A673 (cell line): ENCODE measurements at regions not wholly inside any gene's neighbourhood (a gene's known extent, or its start where the extent isn't known, plus 50 kb on each side); places are given as distances from the start of the nearest gene placed in this dataset.

Experiments
- BruUV-seq: library from RNA; stranded (reverse); fragments of 400-500 nt; replicated peaks from 2 replicates; lab custom pipeline; 2021; lab: Mats Ljungman, UMichigan
- CTCF ChIA-PET: fragments of 300-600 bp; sonication (Branson Sonifier 250); formaldehyde crosslinking; loops from one replicate; lab custom pipeline; 2022; ENCODE audit warnings: antibody characterized with exemption; lab: Charles Lee
- POLR2A ChIA-PET: fragments of 300-600 bp; sonication (Branson Sonifier 250); formaldehyde crosslinking; loops from one replicate; lab custom pipeline; 2022; ENCODE audit warnings: antibody characterized with exemption; ENCODE audit not compliant: low non-redundant PET; lab: Charles Lee
- DNase-seq: peaks from one replicate; pipeline ENCODE4 v3.0.0-alpha.2; 2015; ENCODE audit warnings: low spot score
- H3K27ac ChIP-seq: fragments of 200-600 bp; sonication (generic); 2 replicates; pipeline ENCODE4 v1.5.1; 2016; ENCODE audit warnings: mixed run types, low read depth, mild to moderate bottlenecking, mixed read lengths, antibody characterized with exemption, low read length; ENCODE audit not compliant: poor library complexity, severe bottlenecking
- H3K27me3 ChIP-seq: fragments of 200-600 bp; sonication (generic); replicated peaks from 2 replicates; pipeline ENCODE4 v1.6.1; 2017; ENCODE audit warnings: mixed run types, low read depth, mild to moderate bottlenecking, mixed read lengths, antibody characterized with exemption, low read length; ENCODE audit not compliant: insufficient read depth, poor library complexity
- H3K36me3 ChIP-seq: fragments of 200-600 bp; sonication (generic); 2 replicates; pipeline ENCODE4 v1.6.1; 2016; ENCODE audit warnings: mixed run types, mild to moderate bottlenecking, mixed read lengths, antibody characterized with exemption, low read length; ENCODE audit not compliant: insufficient read depth, poor library complexity, severe bottlenecking
- H3K4me1 ChIP-seq: fragments of 200-600 bp; sonication (generic); 2 replicates; pipeline ENCODE4 v1.6.1; 2017; ENCODE audit warnings: mixed run types, mild to moderate bottlenecking, mixed read lengths, antibody characterized with exemption, low read length; ENCODE audit not compliant: insufficient read depth, poor library complexity, severe bottlenecking
- H3K4me3 ChIP-seq: fragments of 200-600 bp; sonication (generic); 2 replicates; pipeline ENCODE4 v1.5.1; 2016; ENCODE audit warnings: low read depth, mixed run types, mild to moderate bottlenecking, mixed read lengths, low read length; ENCODE audit not compliant: poor library complexity, severe bottlenecking
- H3K9me3 ChIP-seq: fragments of 200-600 bp; sonication (generic); 2 replicates; pipeline ENCODE4 v1.6.1; 2016; ENCODE audit warnings: mixed run types, low read depth, mild to moderate bottlenecking, mixed read lengths, antibody characterized with exemption, low read length; ENCODE audit not compliant: poor library complexity, severe bottlenecking
- EZH2 ChIP-seq: fragments of 200-600 bp; sonication (generic); IDR thresholded peaks from 2 replicates; pipeline ENCODE4 v1.6.1; 2017; ENCODE audit warnings: borderline replicate concordance, low read depth, mild to moderate bottlenecking, mixed read lengths, antibody characterized with exemption, low read length; ENCODE audit not compliant: poor library complexity, severe bottlenecking
- intact Hi-C: fragments of 100-400 bp; cut with micrococcal nuclease; formaldehyde crosslinking; loops from one replicate; pipeline ENCODE4 v1.10.0; 2022; ENCODE audit not compliant: unreplicated experiment
- TF ChIP-seq, protein P1 (sequence below): fragments of 300-800, 200-600 bp; sonication (generic); conservative IDR thresholded peaks from 2 replicates; pipeline ENCODE4 v1.5.1; 2017; ENCODE audit warnings: low read depth, mild to moderate bottlenecking, antibody characterized with exemption, low read length, moderate library complexity, mixed read lengths

DNA sequence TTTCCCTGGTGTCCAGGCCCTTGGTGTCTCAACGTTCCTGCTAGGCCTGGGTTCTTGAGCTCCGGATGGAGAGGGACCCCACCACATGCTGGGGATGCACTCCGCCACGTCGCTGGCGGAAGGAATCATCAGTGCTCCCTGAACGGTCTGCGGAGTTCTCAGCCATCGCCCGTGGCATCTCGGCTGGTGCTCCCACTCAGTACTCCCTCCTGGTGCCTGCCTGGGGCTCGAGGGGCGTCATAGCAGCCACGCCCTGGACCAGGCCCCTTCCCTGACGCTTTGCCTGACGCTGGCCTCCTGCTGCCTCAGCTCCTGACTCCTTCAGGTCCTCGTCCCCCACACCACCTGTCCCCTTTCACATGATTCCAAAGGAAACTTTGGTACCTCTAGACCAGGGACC lies 95.9 kb upstream of the CIBAR2 start:
- Histone ChIP-seq H3K4me3 (no peak overlapping the region), H3K27me3 (no peaks in the 10 kb centered on the region), H3K36me3 (no peaks in the 10 kb centered on the region), H3K4me1 (peaks cover 9% of the 10 kb centered on the region), H3K27ac (no peak overlapping the region), H3K9me3 (no peaks in the 10 kb centered on the region)
- intact Hi-C loops = no loop called here
- CTCF ChIA-PET = no interaction called here
- no TSS peak for BruUV-seq
- POLR2A ChIA-PET = no interaction called here
- DNase-seq = no peak
- TF ChIP-seq EZH2 = no peak
- TF ChIP-seq, protein P1, sequence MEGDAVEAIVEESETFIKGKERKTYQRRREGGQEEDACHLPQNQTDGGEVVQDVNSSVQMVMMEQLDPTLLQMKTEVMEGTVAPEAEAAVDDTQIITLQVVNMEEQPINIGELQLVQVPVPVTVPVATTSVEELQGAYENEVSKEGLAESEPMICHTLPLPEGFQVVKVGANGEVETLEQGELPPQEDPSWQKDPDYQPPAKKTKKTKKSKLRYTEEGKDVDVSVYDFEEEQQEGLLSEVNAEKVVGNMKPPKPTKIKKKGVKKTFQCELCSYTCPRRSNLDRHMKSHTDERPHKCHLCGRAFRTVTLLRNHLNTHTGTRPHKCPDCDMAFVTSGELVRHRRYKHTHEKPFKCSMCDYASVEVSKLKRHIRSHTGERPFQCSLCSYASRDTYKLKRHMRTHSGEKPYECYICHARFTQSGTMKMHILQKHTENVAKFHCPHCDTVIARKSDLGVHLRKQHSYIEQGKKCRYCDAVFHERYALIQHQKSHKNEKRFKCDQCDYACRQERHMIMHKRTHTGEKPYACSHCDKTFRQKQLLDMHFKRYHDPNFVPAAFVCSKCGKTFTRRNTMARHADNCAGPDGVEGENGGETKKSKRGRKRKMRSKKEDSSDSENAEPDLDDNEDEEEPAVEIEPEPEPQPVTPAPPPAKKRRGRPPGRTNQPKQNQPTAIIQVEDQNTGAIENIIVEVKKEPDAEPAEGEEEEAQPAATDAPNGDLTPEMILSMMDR = no peak

GRCh38 chr16:85208643-85209520 lies 96.6 kb upstream of the CIBAR2 start:
- H3K27ac ChIP-seq = no peak overlapping the region
- no peaks in the 10 kb centered on the region for H3K9me3 ChIP-seq
- no peak for DNase-seq
- H3K27me3 ChIP-seq = no peaks in the 10 kb centered on the region
- peaks cover 9% of the 10 kb centered on the region for H3K4me1 ChIP-seq
- TF ChIP-seq, protein P1 = no peak
- TF ChIP-seq EZH2 = no peak
- no TSS peak for BruUV-seq
- POLR2A ChIA-PET = no interaction called here
- no peaks in the 10 kb centered on the region for H3K36me3 ChIP-seq
- CTCF ChIA-PET = no interaction called here
- intact Hi-C loops = no loop called here
- H3K4me3 ChIP-seq = no peak overlapping the region

DNA sequence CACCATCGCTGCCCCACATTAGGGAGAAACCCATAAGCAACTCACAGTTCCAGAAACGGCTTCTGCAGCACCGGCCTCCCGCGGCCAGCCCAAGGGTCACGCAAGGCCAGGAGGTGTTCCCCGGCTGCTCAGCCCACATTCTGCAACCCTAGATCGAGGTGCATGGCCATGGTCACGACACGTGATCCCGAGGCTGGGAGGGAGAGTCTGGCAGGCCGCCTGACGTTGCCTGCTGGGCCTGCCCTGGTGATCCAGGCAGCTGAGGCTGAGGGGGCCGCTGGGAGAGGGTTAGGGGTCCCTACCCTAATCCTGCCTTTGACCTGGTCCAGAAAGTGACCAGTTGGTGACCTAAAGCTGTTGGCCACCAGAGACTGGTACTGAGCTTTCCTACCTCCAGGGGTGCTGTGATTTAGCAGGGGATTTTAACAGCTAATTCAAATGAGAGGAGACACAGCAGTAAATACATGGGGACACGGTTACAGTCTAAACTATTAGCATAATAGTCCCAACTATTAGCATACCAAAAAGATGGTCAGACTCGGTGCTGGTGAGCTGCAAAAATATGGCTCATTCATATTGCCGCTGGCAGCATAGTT lies 97.4 kb upstream of the CIBAR2 start:
- POLR2A ChIA-PET = no interaction called here
- no peak for DNase-seq
- intact Hi-C loops = no loop called here
- H3K27me3 ChIP-seq = no peaks in the 10 kb centered on the region
- H3K9me3 ChIP-seq = no peaks in the 10 kb centered on the region
- CTCF ChIA-PET = no interaction called here
- TF ChIP-seq, protein P1 = no peak
- no peak for TF ChIP-seq EZH2
- H3K36me3 ChIP-seq = no peaks in the 10 kb centered on the region
- peaks cover 9% of the 10 kb centered on the region for H3K4me1 ChIP-seq
- no peak overlapping the region for H3K27ac ChIP-seq
- BruUV-seq = no TSS peak
- no peak overlapping the region for H3K4me3 ChIP-seq
